Lower leg skin (tissue), 4 donors: ENCODE measurements at regions not wholly inside any gene's neighbourhood (a gene's known extent, or its start where the extent isn't known, plus 50 kb on each side); places are given as distances from the start of the nearest gene placed in this dataset.
"Not testable (repeated sequence)": the region's sequence is repeated elsewhere in the genome, so short reads cannot be mapped to it uniquely, and the experiment has no call there.

ENCODE experiments used
- DNase-seq, 2 donors: peaks; one replicate each; pipeline ENCODE4 v3.0.0-alpha.2; 2019; ENCODE audit warnings: low spot score in 2 of 2
- H3K4me3 ChIP-seq: fragments of 200-600 bp; sonication (generic); 2 replicates; pipeline ENCODE4 v1.5.1; 2017; ENCODE audit warnings: mild to moderate bottlenecking, low read depth; ENCODE audit not compliant: poor library complexity, severe bottlenecking
- CTCF ChIP-seq, 3 donors: fragments of 450-650 bp; IDR thresholded peaks; one replicate each; pipeline ENCODE4 v1.5.1; 2016; ENCODE audit warnings: antibody characterized with exemption in 3 of 3, mild to moderate bottlenecking in 3 of 3, moderate library complexity in 2 of 3
- POLR2A ChIP-seq, 2 donors: fragments of 450-650 bp; IDR thresholded peaks; one replicate each; pipeline ENCODE4 v1.6.1; 2016 to 2017; ENCODE audit warnings: antibody characterized with exemption in 2 of 2, mild to moderate bottlenecking in 1 of 2, moderate library complexity in 1 of 2
- WGBS, 2 donors: methylation state at CpG; one replicate each; pipeline ENCODE4 v1.1.5; 2018; 5-methylcytosine and 5-hydroxymethylcytosine counted together
- intact Hi-C: fragments of 100-400 bp; cut with DNase I; formaldehyde crosslinking; loops from one replicate; pipeline ENCODE4 v1.15.0; 2023; ENCODE audit warnings: low total_unique reads

- TF ChIP-seq CTCF (IDR thresholded peaks at IDR 0.05) (no peak), POLR2A (IDR thresholded peaks at IDR 0.05) (no peak)
- DNase-seq, result no peak
- no peak overlapping the region for H3K4me3 ChIP-seq
- intact Hi-C loops, result no loop called here
- 31 to 47% methylated on average over 1 of the region's 1 CpG for WGBS, 2 donors
Observed at GRCh38 chr10:90288391-90288933, 569.4 kb downstream of the HTR7 start.

- H3K4me3 ChIP-seq, result no peak overlapping the region
- WGBS, 2 donors, result 55 to 59% methylated on average over 1 of the region's 1 CpG
- no peak for DNase-seq
- no peak for TF ChIP-seq CTCF (IDR thresholded peaks at IDR 0.05)
- no peak for TF ChIP-seq POLR2A (IDR thresholded peaks at IDR 0.05)
- intact Hi-C loops, result no loop called here
Observed at GRCh38 chr10:90289037-90289436, 568.8 kb downstream of the HTR7 start.

- WGBS, 2 donors, result 82 to 87% methylated on average over 4 of the region's 4 CpGs
- DNase-seq, result no peak
- no peak overlapping the region for H3K4me3 ChIP-seq
- TF ChIP-seq POLR2A (IDR thresholded peaks at IDR 0.05), result no peak
- TF ChIP-seq CTCF (IDR thresholded peaks at IDR 0.05), result no peak
- intact Hi-C loops, result no loop called here
Observed at GRCh38 chr10:90293616-90294015, 564.2 kb downstream of the HTR7 start.

GRCh38 chr10:90294821-90295540 lies 562.9 kb downstream of the HTR7 start:
- intact Hi-C loops, DNase-seq, H3K4me3 ChIP-seq: not testable (repeated sequence)
- 78 to 87% methylated on average over 11 of the region's 11 CpGs for WGBS, 2 donors

GRCh38 chr10:90302031-90302430 lies 555.8 kb downstream of the HTR7 start:
- DNase-seq, H3K4me3 ChIP-seq, intact Hi-C loops: not testable (repeated sequence)
- WGBS, 2 donors, result 52 to 53% methylated on average over 7 of the region's 7 CpGs

- intact Hi-C loops, result no loop called here
- no peak for TF ChIP-seq POLR2A (IDR thresholded peaks at IDR 0.05)
- TF ChIP-seq CTCF (IDR thresholded peaks at IDR 0.05), result no peak
- no peak overlapping the region for H3K4me3 ChIP-seq
- WGBS, 2 donors, result 75 to 77% methylated on average over 8 of the region's 8 CpGs
- DNase-seq, result no peak
Observed at GRCh38 chr10:90302758-90303481, 554.9 kb downstream of the HTR7 start.
